ENCODE measurements at regions not wholly inside any gene's neighbourhood (a gene's known extent, or its start where the extent isn't known, plus 50 kb on each side); places are given as distances from the start of the nearest gene placed in this dataset.
"Not testable (repeated sequence)": the region's sequence is repeated elsewhere in the genome, so short reads cannot be mapped to it uniquely, and the experiment has no call there.

DNA sequence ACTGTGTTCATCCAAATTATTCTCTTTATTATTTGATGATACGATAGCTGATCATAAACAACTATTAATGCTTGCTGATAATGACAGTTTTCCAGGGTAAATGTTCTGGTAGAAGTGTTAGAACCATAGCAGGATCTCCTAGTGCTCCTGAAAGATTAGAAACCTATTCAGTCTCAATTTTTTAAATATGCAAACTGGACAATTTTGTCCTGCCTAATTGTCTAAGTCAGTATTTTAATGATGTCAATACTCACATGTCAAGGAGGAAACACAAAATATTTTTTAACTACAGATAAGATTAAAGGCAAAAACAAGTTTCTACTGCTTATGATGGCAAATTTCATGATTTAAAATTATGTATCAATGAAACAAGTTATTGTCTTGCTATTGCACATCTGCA is 233.9 kb downstream of the RFPL4B start:
- no peak for DNase-seq (ENCODE audit: low spot score)

DNA sequence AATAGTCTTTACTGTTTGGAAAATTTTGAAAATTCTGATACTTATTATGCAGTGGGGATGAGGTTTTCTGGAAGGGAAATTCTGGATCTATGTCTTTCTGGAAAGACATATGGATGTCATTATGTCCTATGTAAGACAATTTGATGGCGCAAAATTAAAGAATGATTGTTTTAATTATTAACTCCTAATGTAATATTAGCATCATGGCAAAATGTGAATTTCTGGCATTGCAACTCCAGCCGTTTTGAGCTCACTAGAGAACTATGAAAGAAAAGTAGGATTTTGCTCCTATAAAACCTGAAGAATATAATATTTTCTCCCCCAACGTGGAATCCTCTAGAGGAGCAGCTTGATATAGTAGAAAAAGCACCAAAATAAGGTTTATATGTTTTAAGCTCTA is 243.2 kb downstream of the RFPL4B start:
- DNase-seq (ENCODE audit: low spot score) = no peak

DNA sequence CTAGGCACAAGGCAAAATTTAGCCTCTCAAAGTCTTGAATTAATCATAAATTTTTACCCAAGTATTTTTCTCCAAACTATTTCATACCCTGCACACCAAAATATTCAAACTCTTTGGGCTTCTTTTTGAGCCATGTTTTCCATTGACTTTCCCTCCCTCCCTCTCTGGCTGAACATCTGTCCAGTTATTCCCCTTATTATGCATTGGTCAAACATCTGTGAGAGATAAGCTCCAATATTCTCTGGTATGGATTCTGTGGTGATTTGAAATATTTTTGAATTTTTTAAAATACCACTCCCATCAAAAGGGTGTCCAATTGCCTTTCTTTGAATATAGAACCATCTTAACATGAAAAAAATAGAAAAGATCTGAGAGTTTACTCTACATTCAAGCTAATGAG is 244.2 kb downstream of the RFPL4B start:
- no peak for DNase-seq (ENCODE audit: low spot score)

DNA sequence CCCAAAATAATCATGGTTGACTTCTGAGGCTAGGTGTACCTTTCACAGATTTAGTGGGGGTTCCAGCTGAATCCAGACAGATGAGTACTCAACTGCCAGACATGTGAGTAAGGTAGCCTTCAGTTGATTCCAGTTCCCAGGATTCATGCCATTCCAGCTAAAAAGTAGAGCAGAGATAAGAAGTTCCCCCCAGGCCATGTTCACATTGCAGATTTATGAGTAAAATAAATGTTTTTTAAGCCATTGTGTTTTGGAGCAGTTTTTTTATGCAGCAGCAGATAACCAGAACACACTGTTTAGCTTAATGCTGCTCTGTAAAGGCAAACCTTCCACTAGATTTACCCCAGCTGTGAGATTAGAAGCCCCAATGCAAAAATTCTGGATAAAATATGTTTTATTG is 245.0 kb downstream of the RFPL4B start:
- no peak for DNase-seq (ENCODE audit: low spot score)

DNA sequence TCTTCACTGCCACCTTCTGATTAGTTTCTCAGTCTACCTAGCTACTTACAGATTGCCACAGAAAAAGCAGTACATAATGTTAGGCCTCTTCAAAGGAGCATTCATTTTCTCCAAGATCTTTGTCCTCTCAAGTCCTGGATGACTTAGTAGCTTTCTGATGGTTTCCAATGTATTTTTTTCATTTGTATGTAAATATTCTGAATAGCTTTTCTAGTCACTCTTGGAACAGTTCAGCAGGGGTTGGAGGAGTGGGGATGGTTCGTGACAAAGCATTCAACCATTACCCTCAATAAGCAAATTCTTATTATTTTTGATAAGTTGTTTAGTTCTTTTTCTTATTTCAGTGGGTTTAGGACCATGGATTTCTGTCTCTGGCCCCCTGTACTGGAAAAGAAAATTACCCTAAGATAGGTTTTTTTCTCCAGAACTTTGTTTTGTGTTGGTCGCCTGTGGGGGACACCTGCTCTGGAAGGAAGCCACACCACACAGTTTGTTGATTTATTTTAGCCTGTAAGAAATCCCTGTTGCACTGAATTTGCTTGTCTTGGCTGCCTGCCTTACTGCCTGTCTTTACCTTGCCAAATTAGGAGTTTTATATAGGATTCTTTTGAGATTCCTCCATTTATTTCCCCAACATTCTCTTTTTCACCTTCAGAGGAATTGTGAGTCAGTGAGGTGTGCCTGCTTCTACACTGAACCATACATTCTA is 247.9 kb downstream of the RFPL4B start:
- no peak for DNase-seq (ENCODE audit: low spot score)

DNA sequence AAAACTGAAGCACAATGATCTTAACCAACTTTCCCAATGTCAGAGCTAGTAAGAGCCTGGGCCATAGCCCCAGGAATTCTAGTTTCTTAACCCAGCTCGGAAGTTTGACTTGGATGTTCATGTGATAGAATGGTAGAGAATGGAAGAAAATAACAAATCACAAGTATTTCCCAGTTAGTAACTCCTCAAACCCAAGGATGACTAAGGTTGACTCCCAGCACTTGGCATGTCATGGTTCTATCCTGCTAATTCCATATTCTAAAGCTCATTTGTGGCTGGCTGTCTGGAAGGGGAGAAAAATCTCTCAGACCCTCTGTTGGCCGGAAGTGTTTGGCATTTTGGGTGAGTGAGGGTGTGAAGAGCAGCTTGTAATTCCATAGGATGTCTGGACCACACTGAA is 248.7 kb downstream of the RFPL4B start:
- no peak for DNase-seq (ENCODE audit: low spot score)

DNA sequence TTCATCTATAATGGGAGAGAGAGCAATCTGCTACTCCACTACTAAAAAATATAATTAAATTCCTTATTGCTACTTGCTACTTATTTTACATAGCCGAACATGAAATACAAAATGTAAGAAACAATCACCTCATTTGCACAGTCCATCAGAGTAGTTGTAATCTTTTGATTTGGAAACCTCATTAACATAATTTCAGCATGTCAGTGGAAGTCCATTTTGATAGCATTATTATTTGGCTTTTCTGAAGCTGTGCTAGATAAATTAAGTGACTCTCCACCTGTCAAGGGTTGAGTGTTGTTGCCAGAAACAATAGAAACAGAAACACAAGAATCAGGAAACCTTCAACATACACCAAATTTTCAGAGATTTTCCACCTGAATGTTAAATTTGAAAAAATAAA is 250.0 kb downstream of the RFPL4B start:
- no peak for DNase-seq (ENCODE audit: low spot score)

DNA sequence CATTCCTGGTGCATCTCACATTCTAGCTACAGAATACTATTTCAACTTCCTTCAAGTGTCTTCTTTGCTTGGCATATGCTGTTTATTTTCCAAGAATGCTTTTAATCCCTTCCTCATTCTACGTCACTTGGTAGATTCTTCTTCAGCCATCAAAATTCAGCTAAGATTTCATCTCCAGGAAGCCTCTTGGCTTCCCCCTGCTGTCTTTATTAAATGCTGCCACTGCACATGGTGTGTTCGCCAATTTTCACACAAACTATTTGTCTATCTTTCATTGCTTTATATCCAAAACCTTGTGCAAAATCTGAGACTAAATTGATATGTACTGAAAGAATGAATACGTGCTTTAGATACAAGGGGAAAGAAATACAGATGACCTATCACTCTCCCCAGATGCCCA is 253.0 kb downstream of the RFPL4B start:
- no peak for DNase-seq (ENCODE audit: low spot score)

DNA sequence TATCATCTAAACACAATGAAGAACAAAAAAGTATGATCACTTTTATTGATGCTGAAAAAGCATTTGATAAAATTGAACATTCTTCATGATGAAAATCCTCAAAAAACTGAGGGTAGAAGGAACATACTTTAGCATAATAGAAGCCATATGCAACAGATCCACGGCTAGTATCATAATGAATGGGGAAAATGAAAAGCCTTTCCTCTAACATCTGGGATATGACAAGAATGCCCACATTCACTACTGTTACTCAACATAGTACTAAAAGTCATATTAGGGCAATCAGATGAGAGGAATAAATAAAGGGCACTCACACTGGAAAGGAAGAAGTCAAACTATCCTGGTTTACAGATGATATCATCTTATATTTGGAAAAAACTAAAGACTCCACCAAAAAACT is 256.6 kb downstream of the RFPL4B start:
- DNase-seq (ENCODE audit: low spot score) = no peak

DNA sequence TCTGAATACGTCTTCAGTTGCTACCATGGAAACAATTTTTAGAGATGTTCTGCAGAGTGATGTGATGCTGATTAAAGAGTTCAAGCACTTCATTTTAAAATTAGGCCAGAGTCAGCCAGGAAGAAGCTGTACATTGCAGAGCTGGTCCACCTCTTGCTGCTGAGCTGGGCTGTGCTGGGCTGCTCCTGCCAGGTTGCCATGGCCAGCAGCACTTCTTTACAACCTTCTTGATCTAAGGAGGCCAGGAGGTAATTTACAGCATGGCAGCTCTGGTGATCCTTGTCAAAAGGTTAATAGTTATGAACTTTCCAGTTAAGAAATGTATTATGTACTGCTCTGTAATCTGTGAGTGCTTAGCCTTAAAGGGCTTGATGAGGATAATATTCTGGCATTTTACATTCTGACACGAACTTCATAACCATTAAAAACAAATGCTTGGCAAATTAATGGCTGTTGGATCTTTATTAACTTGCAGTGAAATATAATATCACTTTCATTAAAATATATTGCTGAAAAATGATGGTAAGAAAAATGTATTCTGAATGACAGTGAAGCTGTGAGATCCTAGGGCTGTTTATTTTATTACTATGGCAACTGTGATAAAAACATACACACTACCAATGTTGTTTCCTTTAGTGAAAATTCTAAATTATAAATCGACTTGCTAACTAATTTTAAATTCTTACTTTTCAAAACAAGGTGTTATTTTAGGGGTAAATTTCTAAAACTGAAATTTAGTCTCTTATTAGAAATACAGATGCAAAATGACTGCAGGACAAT is 259.7 kb downstream of the RFPL4B start:
- no peak for DNase-seq (ENCODE audit: low spot score)

- DNase-seq (ENCODE audit: low spot score) = not testable (repeated sequence)
Measured at GRCh38 chr6:112608925-112609324, 261.8 kb downstream of the RFPL4B start.

- no peak for DNase-seq (ENCODE audit: low spot score)
Measured at GRCh38 chr6:112613410-112613809, 266.3 kb downstream of the RFPL4B start.

DNA sequence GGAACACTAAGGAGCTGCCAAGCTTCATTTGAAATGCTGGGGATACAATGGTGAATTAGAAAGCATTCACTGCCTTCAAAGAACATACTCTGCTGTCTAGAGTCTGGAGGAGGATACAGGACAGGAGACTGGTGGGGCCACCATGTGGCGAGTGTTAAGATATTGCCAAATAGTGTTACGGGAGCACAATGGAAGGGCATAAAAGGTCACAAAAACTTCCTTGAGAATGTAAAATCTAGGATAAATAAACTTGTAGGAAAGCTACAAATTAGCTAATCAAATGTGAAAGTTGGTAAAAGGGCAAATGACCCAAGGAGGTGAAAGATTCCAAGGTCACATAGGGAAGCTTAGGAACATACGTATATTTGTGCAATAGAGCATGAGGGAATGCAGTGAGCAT is 271.7 kb downstream of the RFPL4B start:
- no peak for DNase-seq (ENCODE audit: low spot score)

DNA sequence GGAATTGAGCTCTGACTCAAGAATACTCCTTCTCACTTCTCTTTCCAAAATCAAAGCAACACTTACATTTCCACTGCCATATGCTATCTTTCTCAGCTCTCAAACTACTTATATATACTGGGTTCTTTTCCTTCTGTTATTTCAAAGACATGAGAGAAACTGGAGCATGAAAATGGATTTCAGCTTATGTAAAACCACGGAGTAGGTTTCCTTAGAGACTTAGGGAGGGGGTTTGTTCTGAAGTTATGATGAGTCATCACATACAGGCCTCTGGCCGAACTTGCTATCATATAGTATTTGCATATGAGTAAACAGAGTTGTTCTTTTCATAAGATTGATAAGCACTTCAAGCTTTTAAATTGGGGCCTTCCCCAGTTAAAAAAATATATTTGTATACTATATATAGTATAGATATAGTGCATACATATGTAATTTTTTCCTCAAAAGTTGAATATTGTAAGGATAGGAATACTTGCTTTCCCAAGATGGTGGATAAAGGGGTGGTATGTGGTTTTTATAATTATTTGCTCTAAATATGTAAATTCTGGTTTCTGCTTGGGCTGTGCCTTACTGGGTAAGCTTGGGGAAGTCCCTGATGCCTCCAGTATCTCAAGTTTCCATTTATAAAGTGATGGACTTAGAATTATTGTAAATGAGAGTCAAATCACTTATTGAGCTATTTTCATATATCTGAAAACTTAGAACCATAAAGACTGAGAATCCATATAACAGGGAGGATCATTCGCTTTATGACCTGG is 273.9 kb downstream of the RFPL4B start:
- no peak for DNase-seq (ENCODE audit: low spot score)

GRCh38 chr6:112622036-112622435 is 274.9 kb downstream of the RFPL4B start:
- DNase-seq (ENCODE audit: low spot score) = no peak

- no peak for DNase-seq (ENCODE audit: low spot score)
Measured at GRCh38 chr6:112626468-112627082, 279.4 kb downstream of the RFPL4B start.

- DNase-seq (ENCODE audit: low spot score) = no peak
Measured at GRCh38 chr6:112634376-112634775, 287.2 kb downstream of the RFPL4B start.

DNA sequence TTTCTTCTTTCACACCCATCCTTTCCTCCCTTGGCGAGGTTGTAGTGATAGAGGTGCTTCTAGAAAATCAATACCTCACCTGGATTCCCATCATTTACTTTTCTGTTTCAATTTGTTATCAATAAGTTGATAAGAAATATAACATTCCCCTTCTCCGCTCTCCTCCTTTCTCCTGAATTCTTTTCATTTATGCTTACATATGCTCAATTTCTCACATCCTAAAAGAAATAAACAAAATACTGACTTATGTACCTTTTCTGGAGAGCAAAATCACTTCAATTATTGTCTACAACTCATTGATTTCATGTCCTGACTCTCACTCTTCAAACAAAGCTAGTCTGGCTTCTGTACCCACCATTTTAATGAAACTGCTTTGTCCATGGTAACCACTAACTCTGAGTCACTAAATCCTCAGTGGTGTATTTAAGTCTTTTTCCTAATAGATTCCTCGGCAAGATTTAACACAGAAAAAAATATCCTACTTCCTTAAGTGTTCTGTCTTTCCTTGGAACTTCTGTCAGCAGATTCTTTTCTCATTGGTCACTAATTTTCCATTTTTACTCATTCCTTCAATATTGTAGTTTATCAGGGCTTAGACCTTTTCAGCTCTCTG is 289.6 kb downstream of the RFPL4B start:
- no peak for DNase-seq (ENCODE audit: low spot score)

- DNase-seq (ENCODE audit: low spot score) = no peak
Measured at GRCh38 chr6:112639391-112639831, 292.3 kb downstream of the RFPL4B start.

DNA sequence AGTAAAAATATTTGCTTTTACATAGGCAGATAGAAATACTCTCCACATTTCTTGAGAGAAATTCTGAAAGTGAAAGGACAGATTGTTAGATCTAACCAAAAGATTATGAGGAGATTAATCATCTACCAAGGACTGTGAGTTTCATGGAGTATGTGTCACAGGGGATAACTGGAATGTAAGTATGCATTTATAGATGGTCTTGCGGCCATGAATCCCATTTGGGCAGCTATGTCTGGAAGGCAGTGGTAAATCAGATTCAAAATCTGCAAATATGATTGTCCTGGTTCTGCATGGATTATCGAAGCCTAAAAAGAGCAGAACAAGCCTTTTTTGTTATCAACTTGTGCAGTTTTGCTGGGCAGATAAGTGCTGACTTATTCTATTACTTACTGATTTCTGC is 293.8 kb downstream of the RFPL4B start:
- no peak for DNase-seq (ENCODE audit: low spot score)

- DNase-seq (ENCODE audit: low spot score) = no peak
Measured at GRCh38 chr6:112649853-112650252, 302.7 kb downstream of the RFPL4B start.

- no peak for DNase-seq (ENCODE audit: low spot score)
Measured at GRCh38 chr6:112651239-112651638, 304.1 kb downstream of the RFPL4B start.
